A549 (cell line): ENCODE measurements at regions not wholly inside any gene's neighbourhood (a gene's known extent, or its start where the extent isn't known, plus 50 kb on each side); places are given as distances from the start of the nearest gene placed in this dataset.

Experiments
- EP300 ChIP-seq, 2 experiments: fragments of >200 bp; sonication (Bioruptor Twin); formaldehyde crosslinking; IDR thresholded peaks; 2 replicates in 1 of 2; 3 replicates in 1 of 2; pipeline ENCODE4 v1.6.1; 2016 to 2017
- MAX ChIP-seq: IDR thresholded peaks from 2 replicates; pipeline ENCODE4 v1.6.1; 2012
- NFE2L2 ChIP-seq: fragments of 150-350 bp; conservative IDR thresholded peaks from 2 replicates; pipeline ENCODE4 v1.6.1; 2014; ENCODE audit warnings: low read length
- TP53 ChIP-seq: fragments of 250-450 bp; sonication (Bioruptor Pico); IDR thresholded peaks from 2 replicates; pipeline ENCODE4 v1.5.0; 2021; ENCODE audit warnings: mild to moderate bottlenecking, moderate library complexity
- TF ChIP-seq, protein P1 (sequence below): fragments of >200 bp; sonication (Bioruptor Twin); formaldehyde crosslinking; IDR thresholded peaks from 3 replicates; pipeline ENCODE4 v1.5.1; 2016
- TF ChIP-seq, protein P2 (sequence below): fragments of 450-650 bp; IDR thresholded peaks from 2 replicates; pipeline ENCODE4 v1.6.1; 2014; ENCODE audit warnings: antibody characterized with exemption

DNA sequence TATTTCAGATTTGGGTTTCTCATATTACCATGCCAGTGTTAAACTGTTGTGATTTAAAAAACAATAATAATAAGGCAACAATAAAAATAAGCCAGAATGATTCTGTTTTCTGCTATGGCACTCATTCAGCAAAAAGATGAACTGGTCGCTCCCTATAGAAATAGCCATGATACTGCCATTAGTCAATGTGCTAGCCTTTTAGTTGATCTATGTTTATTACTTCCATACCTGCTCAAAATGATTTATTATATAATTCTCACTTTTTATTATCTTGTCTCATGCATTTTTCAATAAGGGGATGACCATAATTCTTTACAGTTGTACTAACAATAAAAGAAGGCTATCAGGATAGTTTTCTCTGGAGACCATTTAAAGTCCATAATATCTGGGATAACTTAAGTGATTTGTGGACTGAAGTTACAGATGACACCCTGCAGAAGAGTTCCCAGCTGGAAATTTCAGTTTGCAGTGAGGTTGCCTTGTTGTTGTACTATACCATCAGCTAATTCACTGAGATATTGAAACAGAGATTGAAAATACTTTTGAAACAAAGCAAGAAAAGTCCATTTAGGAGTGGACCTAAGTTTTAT lies 334.3 kb downstream of the GABRB2 start:
- TF ChIP-seq, protein P1, sequence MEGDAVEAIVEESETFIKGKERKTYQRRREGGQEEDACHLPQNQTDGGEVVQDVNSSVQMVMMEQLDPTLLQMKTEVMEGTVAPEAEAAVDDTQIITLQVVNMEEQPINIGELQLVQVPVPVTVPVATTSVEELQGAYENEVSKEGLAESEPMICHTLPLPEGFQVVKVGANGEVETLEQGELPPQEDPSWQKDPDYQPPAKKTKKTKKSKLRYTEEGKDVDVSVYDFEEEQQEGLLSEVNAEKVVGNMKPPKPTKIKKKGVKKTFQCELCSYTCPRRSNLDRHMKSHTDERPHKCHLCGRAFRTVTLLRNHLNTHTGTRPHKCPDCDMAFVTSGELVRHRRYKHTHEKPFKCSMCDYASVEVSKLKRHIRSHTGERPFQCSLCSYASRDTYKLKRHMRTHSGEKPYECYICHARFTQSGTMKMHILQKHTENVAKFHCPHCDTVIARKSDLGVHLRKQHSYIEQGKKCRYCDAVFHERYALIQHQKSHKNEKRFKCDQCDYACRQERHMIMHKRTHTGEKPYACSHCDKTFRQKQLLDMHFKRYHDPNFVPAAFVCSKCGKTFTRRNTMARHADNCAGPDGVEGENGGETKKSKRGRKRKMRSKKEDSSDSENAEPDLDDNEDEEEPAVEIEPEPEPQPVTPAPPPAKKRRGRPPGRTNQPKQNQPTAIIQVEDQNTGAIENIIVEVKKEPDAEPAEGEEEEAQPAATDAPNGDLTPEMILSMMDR: no peak
- TF ChIP-seq, protein P2, sequence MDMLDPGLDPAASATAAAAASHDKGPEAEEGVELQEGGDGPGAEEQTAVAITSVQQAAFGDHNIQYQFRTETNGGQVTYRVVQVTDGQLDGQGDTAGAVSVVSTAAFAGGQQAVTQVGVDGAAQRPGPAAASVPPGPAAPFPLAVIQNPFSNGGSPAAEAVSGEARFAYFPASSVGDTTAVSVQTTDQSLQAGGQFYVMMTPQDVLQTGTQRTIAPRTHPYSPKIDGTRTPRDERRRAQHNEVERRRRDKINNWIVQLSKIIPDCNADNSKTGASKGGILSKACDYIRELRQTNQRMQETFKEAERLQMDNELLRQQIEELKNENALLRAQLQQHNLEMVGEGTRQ: no peak
- no peak for TF ChIP-seq EP300 (IDR thresholded peaks at IDR 0.05)
- no peak for TF ChIP-seq TP53 (CRISPR knock-in tag)
- TF ChIP-seq MAX: no peak
- TF ChIP-seq NFE2L2: no peak
